ENCODE measurements at regions not wholly inside any gene's neighbourhood (a gene's known extent, or its start where the extent isn't known, plus 50 kb on each side); places are given as distances from the start of the nearest gene placed in this dataset.

DNA sequence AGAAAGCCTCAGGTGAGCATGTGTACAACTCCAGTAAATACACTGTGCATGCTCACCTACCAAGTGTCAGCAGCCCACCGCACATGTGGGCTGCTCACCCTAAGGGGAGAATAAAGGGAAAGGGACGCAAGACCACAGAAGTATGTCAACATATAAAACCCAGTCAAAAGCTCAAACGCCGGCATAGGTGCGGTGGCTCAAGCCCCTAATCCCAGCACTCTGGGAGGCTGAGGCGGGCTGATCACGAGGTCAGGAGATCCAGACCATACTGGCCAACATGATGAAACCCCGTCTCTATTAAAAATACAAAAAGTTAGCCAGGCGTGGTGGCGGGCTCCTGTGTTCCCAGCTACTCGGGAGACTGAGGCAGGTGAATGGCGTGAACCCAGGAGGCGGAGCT is 732.1 kb downstream of the ZPLD1 start:
- H3K4me1 ChIP-seq (ENCODE audit: control insufficient read depth in 3 of 3, insufficient read depth in 3 of 3, low read length in 3 of 3), result no peaks in the 10 kb centered on the region
- no peaks in the 10 kb centered on the region for H3K9me3 ChIP-seq (ENCODE audit: control insufficient read depth in 3 of 3, low read length in 3 of 3)
- H3K27ac ChIP-seq (ENCODE audit: low read depth, low read length), result no peak overlapping the region
- no peak overlapping the region for H3K9ac ChIP-seq (ENCODE audit: low read depth in 1 of 3, low read length in 3 of 3)
- H3K36me3 ChIP-seq (ENCODE audit: control insufficient read depth in 3 of 3, insufficient read depth in 3 of 3, low read length in 3 of 3), result no peaks in the 10 kb centered on the region
- no peaks in the 10 kb centered on the region for H3K27me3 ChIP-seq (ENCODE audit: control insufficient read depth in 3 of 3, insufficient read depth in 3 of 3, low read length in 3 of 3)
- H3K4me3 ChIP-seq (ENCODE audit: low read length in 3 of 3), result no peak overlapping the region

GRCh38 chr3:103167850-103168249 is 733.0 kb downstream of the ZPLD1 start:
- Histone ChIP-seq H3K27ac (ENCODE audit: low read depth, low read length) (no peak overlapping the region), H3K27me3 (ENCODE audit: control insufficient read depth in 3 of 3, insufficient read depth in 3 of 3, low read length in 3 of 3) (no peaks in the 10 kb centered on the region), H3K9me3 (ENCODE audit: control insufficient read depth in 3 of 3, low read length in 3 of 3) (no peaks in the 10 kb centered on the region), H3K9ac (ENCODE audit: low read depth in 1 of 3, low read length in 3 of 3) (no peak overlapping the region), H3K36me3 (ENCODE audit: control insufficient read depth in 3 of 3, insufficient read depth in 3 of 3, low read length in 3 of 3) (no peaks in the 10 kb centered on the region), H3K4me3 (ENCODE audit: low read length in 3 of 3) (no peak overlapping the region), H3K4me1 (ENCODE audit: control insufficient read depth in 3 of 3, insufficient read depth in 3 of 3, low read length in 3 of 3) (no peaks in the 10 kb centered on the region)

DNA sequence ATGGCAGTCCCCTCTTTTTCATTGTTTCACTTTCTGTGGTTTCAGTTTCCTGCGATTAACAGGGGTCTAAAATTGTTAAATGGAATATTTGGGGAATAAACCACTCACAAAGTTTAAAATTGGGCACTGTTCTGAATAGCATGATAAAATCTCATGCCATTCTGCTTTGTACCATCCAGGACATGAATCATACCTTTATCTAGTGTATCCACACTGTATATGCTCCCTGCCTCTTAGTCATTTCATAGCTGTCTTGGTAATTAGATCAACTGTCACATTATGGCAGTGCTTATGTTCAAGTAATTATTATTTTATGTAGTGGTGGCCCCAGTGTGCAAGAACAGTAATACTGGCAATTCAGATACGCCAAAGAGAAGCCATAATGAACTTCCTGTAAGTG is 734.5 kb downstream of the ZPLD1 start:
- Histone ChIP-seq H3K4me3 (ENCODE audit: low read length in 3 of 3) (no peak overlapping the region), H3K36me3 (ENCODE audit: control insufficient read depth in 3 of 3, insufficient read depth in 3 of 3, low read length in 3 of 3) (no peaks in the 10 kb centered on the region), H3K27me3 (ENCODE audit: control insufficient read depth in 3 of 3, insufficient read depth in 3 of 3, low read length in 3 of 3) (no peaks in the 10 kb centered on the region), H3K27ac (ENCODE audit: low read depth, low read length) (no peak overlapping the region), H3K9ac (ENCODE audit: low read depth in 1 of 3, low read length in 3 of 3) (no peak overlapping the region), H3K4me1 (ENCODE audit: control insufficient read depth in 3 of 3, insufficient read depth in 3 of 3, low read length in 3 of 3) (no peaks in the 10 kb centered on the region), H3K9me3 (ENCODE audit: control insufficient read depth in 3 of 3, low read length in 3 of 3) (no peaks in the 10 kb centered on the region)

GRCh38 chr3:103170651-103171050 is 735.8 kb downstream of the ZPLD1 start:
- Histone ChIP-seq H3K27ac (ENCODE audit: low read depth, low read length) (no peak overlapping the region), H3K36me3 (ENCODE audit: control insufficient read depth in 3 of 3, insufficient read depth in 3 of 3, low read length in 3 of 3) (no peaks in the 10 kb centered on the region), H3K9me3 (ENCODE audit: control insufficient read depth in 3 of 3, low read length in 3 of 3) (no peaks in the 10 kb centered on the region), H3K27me3 (ENCODE audit: control insufficient read depth in 3 of 3, insufficient read depth in 3 of 3, low read length in 3 of 3) (no peaks in the 10 kb centered on the region), H3K4me1 (ENCODE audit: control insufficient read depth in 3 of 3, insufficient read depth in 3 of 3, low read length in 3 of 3) (no peaks in the 10 kb centered on the region), H3K4me3 (ENCODE audit: low read length in 3 of 3) (no peak overlapping the region), H3K9ac (ENCODE audit: low read depth in 1 of 3, low read length in 3 of 3) (no peak overlapping the region)

DNA sequence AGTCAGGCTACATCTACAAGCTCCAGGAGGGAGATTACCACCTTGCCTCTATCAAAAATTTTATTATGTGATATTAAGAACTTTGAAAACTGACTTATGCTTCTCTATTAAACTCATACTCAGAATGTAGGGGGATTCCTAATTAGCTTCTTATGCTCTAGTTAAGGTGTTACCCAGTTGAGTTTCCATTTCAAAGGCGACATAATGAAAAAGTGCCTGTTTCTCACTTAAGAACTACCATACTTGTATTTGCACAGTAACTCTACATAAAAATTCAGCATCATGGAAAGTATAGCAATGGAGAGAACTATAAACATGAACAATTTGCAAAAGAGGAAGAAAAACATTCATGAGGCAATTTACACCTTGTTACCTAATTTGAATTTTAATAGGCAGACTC is 739.1 kb downstream of the ZPLD1 start:
- H3K27ac ChIP-seq (ENCODE audit: low read depth, low read length), result no peak overlapping the region
- H3K4me1 ChIP-seq (ENCODE audit: control insufficient read depth in 3 of 3, insufficient read depth in 3 of 3, low read length in 3 of 3), result no peaks in the 10 kb centered on the region
- H3K27me3 ChIP-seq (ENCODE audit: control insufficient read depth in 3 of 3, insufficient read depth in 3 of 3, low read length in 3 of 3), result no peaks in the 10 kb centered on the region
- H3K9me3 ChIP-seq (ENCODE audit: control insufficient read depth in 3 of 3, low read length in 3 of 3), result no peaks in the 10 kb centered on the region
- no peak overlapping the region for H3K4me3 ChIP-seq (ENCODE audit: low read length in 3 of 3)
- no peak overlapping the region for H3K9ac ChIP-seq (ENCODE audit: low read depth in 1 of 3, low read length in 3 of 3)
- no peaks in the 10 kb centered on the region for H3K36me3 ChIP-seq (ENCODE audit: control insufficient read depth in 3 of 3, insufficient read depth in 3 of 3, low read length in 3 of 3)

- no peaks in the 10 kb centered on the region for H3K36me3 ChIP-seq (ENCODE audit: control insufficient read depth in 3 of 3, insufficient read depth in 3 of 3, low read length in 3 of 3)
- H3K27me3 ChIP-seq (ENCODE audit: control insufficient read depth in 3 of 3, insufficient read depth in 3 of 3, low read length in 3 of 3), result no peaks in the 10 kb centered on the region
- no peaks in the 10 kb centered on the region for H3K4me1 ChIP-seq (ENCODE audit: control insufficient read depth in 3 of 3, insufficient read depth in 3 of 3, low read length in 3 of 3)
- no peak overlapping the region for H3K9ac ChIP-seq (ENCODE audit: low read depth in 1 of 3, low read length in 3 of 3)
- no peak overlapping the region for H3K4me3 ChIP-seq (ENCODE audit: low read length in 3 of 3)
- H3K9me3 ChIP-seq (ENCODE audit: control insufficient read depth in 3 of 3, low read length in 3 of 3), result no peaks in the 10 kb centered on the region
- H3K27ac ChIP-seq (ENCODE audit: low read depth, low read length), result no peak overlapping the region
These were observed 746.3 kb downstream of the ZPLD1 start for GRCh38 chr3:103181160-103181559.

DNA sequence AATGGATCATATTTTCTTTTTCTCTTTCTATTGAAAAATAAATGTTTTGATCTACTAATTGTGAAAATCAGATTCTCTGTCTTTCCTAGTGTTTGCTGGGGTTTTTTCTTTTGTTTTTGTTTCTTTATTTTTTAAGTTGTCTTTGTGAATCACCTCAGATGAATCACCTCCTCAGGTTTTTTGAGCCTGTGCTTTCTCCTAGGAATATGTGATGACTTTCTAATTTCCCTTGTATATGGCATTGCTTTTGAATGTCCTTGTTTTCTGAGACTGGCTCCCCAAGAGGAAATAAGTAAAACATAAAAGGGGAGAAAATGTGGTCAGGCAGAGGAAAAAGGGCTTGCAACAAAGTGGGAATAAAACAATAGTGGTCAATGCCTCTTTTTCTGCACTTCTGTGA is 750.0 kb downstream of the ZPLD1 start:
- Histone ChIP-seq H3K36me3 (ENCODE audit: control insufficient read depth in 3 of 3, insufficient read depth in 3 of 3, low read length in 3 of 3) (no peaks in the 10 kb centered on the region), H3K27me3 (ENCODE audit: control insufficient read depth in 3 of 3, insufficient read depth in 3 of 3, low read length in 3 of 3) (no peaks in the 10 kb centered on the region), H3K9me3 (ENCODE audit: control insufficient read depth in 3 of 3, low read length in 3 of 3) (no peaks in the 10 kb centered on the region), H3K4me3 (ENCODE audit: low read length in 3 of 3) (no peak overlapping the region), H3K27ac (ENCODE audit: low read depth, low read length) (no peak overlapping the region), H3K9ac (ENCODE audit: low read depth in 1 of 3, low read length in 3 of 3) (no peak overlapping the region), H3K4me1 (ENCODE audit: control insufficient read depth in 3 of 3, insufficient read depth in 3 of 3, low read length in 3 of 3) (no peaks in the 10 kb centered on the region)

DNA sequence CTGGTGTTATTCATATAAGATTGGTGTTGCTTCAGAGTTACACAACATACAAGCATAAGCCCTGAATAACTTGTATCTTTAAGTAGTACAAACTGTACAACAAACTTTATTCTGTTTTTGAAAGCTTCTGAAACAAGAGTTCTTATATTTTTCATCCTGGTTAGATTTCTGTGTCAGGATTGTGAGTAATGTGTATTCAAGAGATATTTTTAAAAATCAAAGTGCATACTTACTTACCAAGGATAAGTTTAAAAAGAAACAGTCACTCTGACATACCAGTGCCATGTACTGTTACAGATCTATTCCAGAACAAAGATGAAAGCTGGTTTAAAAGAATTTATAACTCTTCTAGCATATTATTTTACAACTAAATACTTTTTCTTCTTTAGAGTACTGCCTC is 755.1 kb downstream of the ZPLD1 start:
- Histone ChIP-seq H3K4me1 (ENCODE audit: control insufficient read depth in 3 of 3, insufficient read depth in 3 of 3, low read length in 3 of 3) (no peaks in the 10 kb centered on the region), H3K9me3 (ENCODE audit: control insufficient read depth in 3 of 3, low read length in 3 of 3) (no peaks in the 10 kb centered on the region), H3K36me3 (ENCODE audit: control insufficient read depth in 3 of 3, insufficient read depth in 3 of 3, low read length in 3 of 3) (no peaks in the 10 kb centered on the region), H3K4me3 (ENCODE audit: low read length in 3 of 3) (no peak overlapping the region), H3K9ac (ENCODE audit: low read depth in 1 of 3, low read length in 3 of 3) (no peak overlapping the region), H3K27me3 (ENCODE audit: control insufficient read depth in 3 of 3, insufficient read depth in 3 of 3, low read length in 3 of 3) (no peaks in the 10 kb centered on the region), H3K27ac (ENCODE audit: low read depth, low read length) (no peak overlapping the region)

- Histone ChIP-seq H3K27me3 (ENCODE audit: control insufficient read depth in 3 of 3, insufficient read depth in 3 of 3, low read length in 3 of 3) (no peaks in the 10 kb centered on the region), H3K9me3 (ENCODE audit: control insufficient read depth in 3 of 3, low read length in 3 of 3) (no peaks in the 10 kb centered on the region), H3K27ac (ENCODE audit: low read depth, low read length) (no peak overlapping the region), H3K9ac (ENCODE audit: low read depth in 1 of 3, low read length in 3 of 3) (no peak overlapping the region), H3K36me3 (ENCODE audit: control insufficient read depth in 3 of 3, insufficient read depth in 3 of 3, low read length in 3 of 3) (no peaks in the 10 kb centered on the region), H3K4me1 (ENCODE audit: control insufficient read depth in 3 of 3, insufficient read depth in 3 of 3, low read length in 3 of 3) (no peaks in the 10 kb centered on the region), H3K4me3 (ENCODE audit: low read length in 3 of 3) (no peak overlapping the region)
These were observed 760.4 kb downstream of the ZPLD1 start for GRCh38 chr3:103195216-103195615.

DNA sequence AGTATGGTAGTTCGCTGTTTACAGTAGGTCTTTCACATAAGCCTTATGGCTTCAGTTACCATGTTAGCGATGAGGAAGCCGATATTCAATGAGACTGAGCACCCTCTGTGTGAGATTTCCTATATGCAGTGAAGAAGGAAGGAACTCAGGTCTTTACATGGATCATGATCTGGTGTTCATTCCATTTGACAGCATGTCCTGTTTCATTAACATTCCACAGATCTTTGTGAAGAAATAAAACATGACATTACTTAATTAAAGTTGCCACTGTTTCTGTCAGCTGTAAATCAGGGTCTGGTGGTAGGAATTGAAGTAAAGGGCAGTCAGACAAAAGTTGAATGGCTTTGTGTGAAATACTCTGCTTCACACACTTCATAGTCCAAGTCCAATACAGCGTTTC is 768.6 kb downstream of the ZPLD1 start:
- H3K36me3 ChIP-seq (ENCODE audit: control insufficient read depth in 3 of 3, insufficient read depth in 3 of 3, low read length in 3 of 3), result no peaks in the 10 kb centered on the region
- H3K27ac ChIP-seq (ENCODE audit: low read depth, low read length), result no peak overlapping the region
- no peaks in the 10 kb centered on the region for H3K27me3 ChIP-seq (ENCODE audit: control insufficient read depth in 3 of 3, insufficient read depth in 3 of 3, low read length in 3 of 3)
- H3K9me3 ChIP-seq (ENCODE audit: control insufficient read depth in 3 of 3, low read length in 3 of 3), result no peaks in the 10 kb centered on the region
- H3K4me1 ChIP-seq (ENCODE audit: control insufficient read depth in 3 of 3, insufficient read depth in 3 of 3, low read length in 3 of 3), result no peaks in the 10 kb centered on the region
- no peak overlapping the region for H3K9ac ChIP-seq (ENCODE audit: low read depth in 1 of 3, low read length in 3 of 3)
- H3K4me3 ChIP-seq (ENCODE audit: low read length in 3 of 3), result no peak overlapping the region

DNA sequence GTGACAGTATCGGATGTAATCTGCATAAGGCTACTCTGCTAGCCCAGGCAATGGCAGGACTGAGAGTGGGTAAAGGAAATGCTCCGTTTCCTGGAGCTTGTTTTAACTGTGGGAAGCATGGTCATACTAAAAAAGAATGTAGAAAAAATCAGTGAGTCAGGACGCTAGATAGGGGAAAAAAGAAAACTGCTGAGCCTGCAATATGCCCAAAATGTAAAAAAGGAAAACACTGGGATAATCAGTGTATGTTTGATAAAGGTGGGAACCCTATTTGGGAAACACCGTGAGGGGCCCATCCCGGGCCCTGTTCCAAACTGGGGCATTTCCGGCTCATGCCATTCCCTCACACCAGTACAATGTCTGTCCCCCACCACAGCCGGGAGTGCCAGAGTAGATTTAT is 775.8 kb downstream of the ZPLD1 start:
- no peak overlapping the region for H3K27ac ChIP-seq (ENCODE audit: low read depth, low read length)
- H3K4me1 ChIP-seq (ENCODE audit: control insufficient read depth in 3 of 3, insufficient read depth in 3 of 3, low read length in 3 of 3), result no peaks in the 10 kb centered on the region
- H3K36me3 ChIP-seq (ENCODE audit: control insufficient read depth in 3 of 3, insufficient read depth in 3 of 3, low read length in 3 of 3), result no peaks in the 10 kb centered on the region
- no peak overlapping the region for H3K9ac ChIP-seq (ENCODE audit: low read depth in 1 of 3, low read length in 3 of 3)
- no peaks in the 10 kb centered on the region for H3K9me3 ChIP-seq (ENCODE audit: control insufficient read depth in 3 of 3, low read length in 3 of 3)
- H3K27me3 ChIP-seq (ENCODE audit: control insufficient read depth in 3 of 3, insufficient read depth in 3 of 3, low read length in 3 of 3), result no peaks in the 10 kb centered on the region
- no peak overlapping the region for H3K4me3 ChIP-seq (ENCODE audit: low read length in 3 of 3)

Data from skeletal muscle tissue (tissue), 3 donors.